ENCODE measurements at regions not wholly inside any gene's neighbourhood (a gene's known extent, or its start where the extent isn't known, plus 50 kb on each side); places are given as distances from the start of the nearest gene placed in this dataset.

DNA sequence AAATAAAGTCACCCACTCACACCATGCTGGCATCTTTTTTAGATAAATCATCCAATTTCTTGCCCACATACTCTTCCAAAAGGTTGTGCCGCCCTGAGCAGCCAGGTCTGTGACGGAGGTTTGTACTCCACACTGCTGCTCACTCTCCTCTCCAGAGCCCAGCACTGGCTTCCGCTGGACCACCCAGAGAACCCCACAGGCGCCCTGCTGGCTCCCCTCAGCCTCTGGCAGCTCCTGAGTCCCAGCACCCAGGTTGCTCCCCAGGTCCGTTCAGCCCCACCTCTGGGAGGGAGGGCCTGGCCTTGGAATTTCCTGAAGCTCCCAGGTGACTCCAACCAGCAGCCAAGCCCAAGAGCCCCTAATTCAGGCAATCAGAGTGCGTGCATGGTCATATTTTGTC is 131.7 kb upstream of the CST7 start:
- no peaks in the 10 kb centered on the region for H3K4me1 ChIP-seq
- H3K36me3 ChIP-seq: no peaks in the 10 kb centered on the region
- no peak overlapping the region for H3K27ac ChIP-seq
- H3K4me3 ChIP-seq: no peak overlapping the region
- H3K27me3 ChIP-seq: no peaks in the 10 kb centered on the region
- no peak for DNase-seq (ENCODE audit: low spot score in 2 of 2)
- TF ChIP-seq CTCF (IDR thresholded peaks at IDR 0.05): no peak
- intact Hi-C loops (cut with DNase I): no loop called here
- no peaks in the 10 kb centered on the region for H3K9me3 ChIP-seq

DNA sequence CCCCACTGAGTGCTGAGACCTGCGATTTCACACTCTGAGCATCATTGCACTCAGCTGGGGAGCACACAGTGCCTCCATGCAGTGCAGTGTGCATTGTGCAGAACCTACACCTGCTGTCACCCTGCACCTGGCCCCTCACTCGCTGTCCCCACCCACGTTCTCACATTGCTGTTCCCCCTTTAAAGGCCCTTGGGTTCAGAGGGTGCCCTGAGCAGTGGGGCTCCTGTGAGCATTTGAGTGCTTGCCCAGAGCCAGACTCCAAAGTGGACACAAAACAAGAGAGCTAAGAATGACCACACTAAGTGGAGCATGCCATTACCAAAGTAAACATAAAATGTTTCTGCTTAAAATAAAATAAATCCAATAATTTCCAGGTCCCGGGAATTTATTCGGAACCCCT is 131.0 kb upstream of the CST7 start:
- no peak for TF ChIP-seq CTCF (IDR thresholded peaks at IDR 0.05)
- intact Hi-C loops (cut with DNase I): no loop called here
- H3K4me1 ChIP-seq: no peaks in the 10 kb centered on the region
- DNase-seq (ENCODE audit: low spot score in 2 of 2): no peak
- no peaks in the 10 kb centered on the region for H3K9me3 ChIP-seq
- no peak overlapping the region for H3K4me3 ChIP-seq
- no peaks in the 10 kb centered on the region for H3K27me3 ChIP-seq
- H3K36me3 ChIP-seq: no peaks in the 10 kb centered on the region
- H3K27ac ChIP-seq: no peak overlapping the region

GRCh38 chr20:24819331-24819965 is 129.6 kb upstream of the CST7 start:
- no peak for DNase-seq (ENCODE audit: low spot score in 2 of 2)
- Histone ChIP-seq H3K4me3 (no peak overlapping the region), H3K36me3 (no peaks in the 10 kb centered on the region), H3K4me1 (no peaks in the 10 kb centered on the region), H3K27ac (no peak overlapping the region), H3K27me3 (no peaks in the 10 kb centered on the region), H3K9me3 (no peaks in the 10 kb centered on the region)
- intact Hi-C loops (cut with DNase I): no loop called here
- TF ChIP-seq CTCF (IDR thresholded peaks at IDR 0.05): no peak

DNA sequence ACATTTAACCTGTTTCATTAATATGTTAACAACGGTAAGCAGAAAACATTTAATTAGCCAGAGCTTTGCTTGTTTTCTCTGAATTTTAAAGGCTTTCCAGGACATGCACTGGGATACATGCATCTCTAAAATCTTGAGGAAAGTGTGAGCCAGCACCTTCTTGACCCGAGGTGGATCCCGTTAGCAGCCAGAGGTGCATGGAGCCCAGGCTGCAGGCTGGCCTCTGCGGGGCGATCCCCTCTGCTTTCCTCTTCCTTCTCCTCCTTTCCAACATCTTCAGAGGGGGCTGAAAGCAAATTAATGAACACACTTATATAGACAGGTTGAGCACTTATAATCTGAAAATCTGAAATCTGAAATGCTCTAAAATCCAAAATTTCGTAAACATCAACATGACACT is 128.7 kb upstream of the CST7 start:
- Histone ChIP-seq H3K36me3 (no peaks in the 10 kb centered on the region), H3K9me3 (no peaks in the 10 kb centered on the region), H3K27me3 (no peaks in the 10 kb centered on the region), H3K27ac (no peak overlapping the region), H3K4me1 (no peaks in the 10 kb centered on the region), H3K4me3 (no peak overlapping the region)
- no peak for DNase-seq (ENCODE audit: low spot score in 2 of 2)
- intact Hi-C loops (cut with DNase I): no loop called here
- TF ChIP-seq CTCF (IDR thresholded peaks at IDR 0.05): no peak

- Histone ChIP-seq H3K4me1 (no peaks in the 10 kb centered on the region), H3K4me3 (no peak overlapping the region), H3K36me3 (no peaks in the 10 kb centered on the region), H3K27ac (no peak overlapping the region), H3K27me3 (no peaks in the 10 kb centered on the region), H3K9me3 (no peaks in the 10 kb centered on the region)
- DNase-seq (ENCODE audit: low spot score in 2 of 2): no peak
- TF ChIP-seq CTCF (IDR thresholded peaks at IDR 0.05): no peak
- intact Hi-C loops (cut with DNase I): no loop called here
These were observed 127.7 kb upstream of the CST7 start for GRCh38 chr20:24821391-24821790.
